ENCODE measurements at regions not wholly inside any gene's neighbourhood (a gene's known extent, or its start where the extent isn't known, plus 50 kb on each side); places are given as distances from the start of the nearest gene placed in this dataset.

GRCh38 chr2:6744038-6744437 lies 121.7 kb downstream of the CMPK2 start:
- Histone ChIP-seq H3K9ac (ENCODE audit: control insufficient read depth, extremely low read depth, insufficient read depth, low read length) (no peak overlapping the region), H3K4me2 (ENCODE audit: control insufficient read depth, extremely low read depth, insufficient read depth, low read depth, low read length) (no peak overlapping the region), H3K9me3 (ENCODE audit: control insufficient read depth, low read depth, low read length) (no peaks in the 10 kb centered on the region), H3K27ac (ENCODE audit: control insufficient read depth, insufficient read depth, low read length) (no peak overlapping the region), H3K4me1 (ENCODE audit: control insufficient read depth, extremely low read depth, insufficient read depth, low read length) (no peaks in the 10 kb centered on the region), H3K36me3 (ENCODE audit: control insufficient read depth in 2 of 2, extremely low read depth in 1 of 2, insufficient read depth in 2 of 2, low read length in 2 of 2) (no peaks in the 10 kb centered on the region), H3K4me3 (ENCODE audit: control insufficient read depth in 2 of 3, extremely low read depth in 1 of 3, insufficient read depth in 2 of 3, low read depth in 1 of 3, low read length in 3 of 3) (no peak overlapping the region), H3K9me1 (ENCODE audit: control insufficient read depth, extremely low read depth, insufficient read depth, low read length) (no peaks in the 10 kb centered on the region), H3K79me2 (ENCODE audit: control insufficient read depth, insufficient read depth, low read length) (no peaks in the 10 kb centered on the region), H3K27me3 (ENCODE audit: control insufficient read depth, extremely low read depth, insufficient read depth, low read length) (no peaks in the 10 kb centered on the region), H2AFZ (ENCODE audit: control insufficient read depth, low read length) (no peak overlapping the region), H4K20me1 (ENCODE audit: control insufficient read depth, extremely low read depth, insufficient read depth, low read length) (no peaks in the 10 kb centered on the region)
- FAIRE-seq = no peak
- dilution Hi-C loops (cut with MboI; ENCODE audit: extremely low pct_ligation_motif_present, low sequenced_read_pairs) = no loop called here
- no peak for DNase-seq (ENCODE audit: low read depth, low spot score)
- TF ChIP-seq EZH2 (IDR thresholded peaks at IDR 0.05; ENCODE audit: low read length) = no peak
- TF ChIP-seq CTCF (optimal IDR thresholded peaks at IDR 0.05 in 1 of 3, IDR thresholded peaks at IDR 0.05 in 1 of 3, conservative IDR thresholded peaks at IDR 0.05 in 1 of 3; ENCODE audit: extremely low read depth in 1 of 3, insufficient read depth in 2 of 3, low read length in 3 of 3) = no peak

- H4K20me1 ChIP-seq (ENCODE audit: control insufficient read depth, extremely low read depth, insufficient read depth, low read length) = no peaks in the 10 kb centered on the region
- no peak for FAIRE-seq
- no peaks in the 10 kb centered on the region for H3K9me1 ChIP-seq (ENCODE audit: control insufficient read depth, extremely low read depth, insufficient read depth, low read length)
- no peaks in the 10 kb centered on the region for H3K4me1 ChIP-seq (ENCODE audit: control insufficient read depth, extremely low read depth, insufficient read depth, low read length)
- H2AFZ ChIP-seq (ENCODE audit: control insufficient read depth, low read length) = no peak overlapping the region
- no peak for DNase-seq (ENCODE audit: low read depth, low spot score)
- H3K36me3 ChIP-seq (ENCODE audit: control insufficient read depth in 2 of 2, extremely low read depth in 1 of 2, insufficient read depth in 2 of 2, low read length in 2 of 2) = no peaks in the 10 kb centered on the region
- dilution Hi-C loops (cut with MboI; ENCODE audit: extremely low pct_ligation_motif_present, low sequenced_read_pairs) = no loop called here
- H3K9ac ChIP-seq (ENCODE audit: control insufficient read depth, extremely low read depth, insufficient read depth, low read length) = no peak overlapping the region
- TF ChIP-seq CTCF (optimal IDR thresholded peaks at IDR 0.05 in 1 of 3, IDR thresholded peaks at IDR 0.05 in 1 of 3, conservative IDR thresholded peaks at IDR 0.05 in 1 of 3; ENCODE audit: extremely low read depth in 1 of 3, insufficient read depth in 2 of 3, low read length in 3 of 3) = no peak
- TF ChIP-seq EZH2 (IDR thresholded peaks at IDR 0.05; ENCODE audit: low read length) = no peak
- no peak overlapping the region for H3K27ac ChIP-seq (ENCODE audit: control insufficient read depth, insufficient read depth, low read length)
- no peak overlapping the region for H3K4me3 ChIP-seq (ENCODE audit: control insufficient read depth in 2 of 3, extremely low read depth in 1 of 3, insufficient read depth in 2 of 3, low read depth in 1 of 3, low read length in 3 of 3)
- no peaks in the 10 kb centered on the region for H3K79me2 ChIP-seq (ENCODE audit: control insufficient read depth, insufficient read depth, low read length)
- H3K4me2 ChIP-seq (ENCODE audit: control insufficient read depth, extremely low read depth, insufficient read depth, low read depth, low read length) = no peak overlapping the region
- H3K9me3 ChIP-seq (ENCODE audit: control insufficient read depth, low read depth, low read length) = no peaks in the 10 kb centered on the region
- no peaks in the 10 kb centered on the region for H3K27me3 ChIP-seq (ENCODE audit: control insufficient read depth, extremely low read depth, insufficient read depth, low read length)
Measured at GRCh38 chr2:6747433-6747832, 118.3 kb downstream of the CMPK2 start.
